ENCODE measurements at regions not wholly inside any gene's neighbourhood (a gene's known extent, or its start where the extent isn't known, plus 50 kb on each side); places are given as distances from the start of the nearest gene placed in this dataset.
"Not testable (repeated sequence)": the region's sequence is repeated elsewhere in the genome, so short reads cannot be mapped to it uniquely, and the experiment has no call there.

GRCh38 chr6:103720393-103720792, 1139.3 kb downstream of the HACE1 start:
- DNase-seq, result no peak

- DNase-seq, result no peak
Measured at GRCh38 chr6:103719545-103719944, 1140.2 kb downstream of the HACE1 start.

DNA sequence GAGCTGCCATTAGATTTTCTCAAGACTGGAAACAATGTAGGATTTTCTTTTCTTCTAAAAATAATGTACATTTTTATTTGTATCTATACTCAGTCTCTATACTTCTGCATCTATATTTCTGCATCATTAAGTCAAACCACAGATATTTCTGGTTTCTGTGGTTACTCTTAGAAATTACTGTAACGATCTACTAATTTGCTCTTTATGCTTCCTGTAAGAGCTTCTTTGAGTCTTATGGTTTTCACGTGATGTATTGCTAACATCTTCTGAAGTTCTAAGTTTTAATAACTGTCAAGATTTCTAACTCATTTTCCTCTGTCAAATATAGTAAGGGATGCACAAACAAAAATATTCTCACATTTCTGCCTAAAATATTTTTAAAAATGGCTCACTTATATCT, 1144.5 kb downstream of the HACE1 start:
- no peak for DNase-seq

- DNase-seq, result not testable (repeated sequence)
Measured at GRCh38 chr6:103709236-103709635, 1150.5 kb downstream of the HACE1 start.

GRCh38 chr6:103707596-103708325, 1152.0 kb downstream of the HACE1 start:
- no peak for DNase-seq

GRCh38 chr6:103699769-103700168, 1160.0 kb downstream of the HACE1 start:
- DNase-seq, result no peak

- no peak for DNase-seq
Measured at GRCh38 chr6:103687430-103687829, 1172.3 kb downstream of the HACE1 start.

DNA sequence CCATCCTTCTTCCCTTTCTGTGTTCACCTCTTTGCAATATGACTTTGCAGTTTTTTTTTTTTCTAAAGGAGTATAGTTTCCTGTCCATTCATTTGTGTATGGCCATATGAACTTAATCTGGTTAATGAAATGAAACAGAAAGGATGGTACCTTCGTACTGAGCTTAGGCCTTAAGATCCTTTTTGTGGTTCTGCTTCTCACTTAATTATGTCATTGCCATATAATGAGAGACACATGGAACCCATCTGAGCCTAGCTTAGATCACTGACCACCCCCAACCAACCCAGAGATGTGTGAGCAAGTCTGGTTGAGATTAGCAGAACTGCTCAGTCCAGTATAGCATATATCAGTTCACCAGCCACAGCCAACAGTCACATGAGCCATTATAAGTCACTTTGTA, 1179.6 kb downstream of the HACE1 start:
- no peak for DNase-seq

- DNase-seq, result no peak
Measured at GRCh38 chr6:103677290-103677689, 1182.4 kb downstream of the HACE1 start.

GRCh38 chr6:103675807-103676406, 1183.8 kb downstream of the HACE1 start:
- no peak for DNase-seq

DNA sequence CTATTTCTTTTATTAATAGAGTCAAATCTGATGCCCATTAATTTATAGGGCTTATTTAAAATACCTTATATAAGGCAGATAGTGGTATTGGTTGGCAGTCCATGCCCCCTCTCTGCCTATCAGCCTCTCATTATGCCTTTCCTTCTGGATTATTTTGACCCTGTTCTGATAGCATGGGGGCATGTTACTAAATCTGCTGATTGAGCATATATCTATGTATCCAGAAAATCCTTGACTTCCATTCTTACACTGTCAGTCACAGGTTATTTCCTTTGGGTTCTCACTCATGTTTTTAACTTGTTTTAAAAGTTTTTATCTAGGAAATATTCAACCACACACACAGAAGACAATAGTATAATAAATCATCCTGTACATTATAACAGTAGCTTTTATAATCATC, 1184.9 kb downstream of the HACE1 start:
- no peak for DNase-seq

- no peak for DNase-seq
Measured at GRCh38 chr6:103672169-103672568, 1187.5 kb downstream of the HACE1 start.

DNA sequence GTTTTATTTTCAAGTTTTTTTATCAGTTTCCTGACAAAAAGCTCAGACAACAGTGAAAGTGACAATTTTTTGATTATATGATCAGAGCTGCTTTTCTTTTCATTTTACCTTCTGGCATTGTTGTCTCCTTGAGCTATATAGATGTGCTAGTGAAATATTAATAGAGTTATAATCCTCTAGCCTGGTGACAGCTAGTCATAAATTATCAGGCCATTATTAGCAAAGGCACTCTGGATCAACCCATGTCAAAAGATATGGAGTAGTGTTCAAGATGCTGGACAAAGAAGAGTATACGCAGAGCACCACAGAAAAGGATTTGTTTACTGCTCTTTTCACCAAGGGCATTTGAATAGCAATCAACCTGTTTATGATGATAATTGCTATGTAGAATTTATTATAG, 1230.1 kb downstream of the HACE1 start:
- no peak for DNase-seq

- DNase-seq, result no peak
Measured at GRCh38 chr6:103617642-103618041, 1242.1 kb downstream of the HACE1 start.

DNA sequence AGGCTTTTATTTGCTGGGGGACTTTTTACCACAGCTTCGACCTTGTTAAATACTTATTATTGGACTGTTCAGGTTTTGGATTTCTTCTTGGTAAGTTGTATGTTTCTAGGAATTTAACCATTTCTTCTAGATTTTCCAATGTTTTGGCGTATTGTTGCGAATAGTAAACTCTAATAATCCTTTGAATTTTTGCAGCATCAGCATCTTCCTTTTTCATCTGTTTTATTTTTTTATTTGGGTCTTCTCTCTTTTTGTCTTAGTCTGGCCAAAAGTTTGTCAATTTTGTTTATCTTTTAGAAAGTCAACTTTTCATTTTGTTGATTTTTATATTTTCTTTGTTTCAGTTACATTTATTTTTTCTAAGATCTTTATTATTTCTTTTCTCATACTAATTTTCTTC, 1272.0 kb downstream of the HACE1 start:
- DNase-seq, result no peak

- DNase-seq, result no peak
Measured at GRCh38 chr6:103578115-103578514, 1281.6 kb downstream of the HACE1 start.

GRCh38 chr6:103570431-103570830, 1289.3 kb downstream of the HACE1 start:
- DNase-seq, result no peak

DNA sequence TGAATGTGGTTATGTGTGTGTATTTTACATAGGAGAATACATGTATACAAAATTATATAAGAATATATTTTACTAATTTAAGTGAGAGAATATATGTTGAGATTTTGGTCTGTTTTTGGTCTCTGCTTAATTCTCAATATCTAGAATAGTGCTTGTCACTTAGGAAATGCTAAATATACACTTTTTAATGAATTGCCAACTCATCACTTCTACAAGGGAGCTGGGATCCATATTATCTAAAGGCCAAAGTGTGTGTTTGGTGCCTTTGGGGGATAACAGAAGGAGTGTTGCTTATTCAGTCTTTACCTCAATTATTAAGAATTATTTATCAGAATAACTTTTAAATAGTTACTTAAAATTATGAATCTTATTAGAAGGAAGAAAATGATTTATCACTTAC, 1304.8 kb downstream of the HACE1 start:
- no peak for DNase-seq

GRCh38 chr6:103538381-103538780, 1321.3 kb downstream of the HACE1 start:
- DNase-seq, result no peak

- DNase-seq, result no peak
Measured at GRCh38 chr6:103534814-103535213, 1324.9 kb downstream of the HACE1 start.

DNA sequence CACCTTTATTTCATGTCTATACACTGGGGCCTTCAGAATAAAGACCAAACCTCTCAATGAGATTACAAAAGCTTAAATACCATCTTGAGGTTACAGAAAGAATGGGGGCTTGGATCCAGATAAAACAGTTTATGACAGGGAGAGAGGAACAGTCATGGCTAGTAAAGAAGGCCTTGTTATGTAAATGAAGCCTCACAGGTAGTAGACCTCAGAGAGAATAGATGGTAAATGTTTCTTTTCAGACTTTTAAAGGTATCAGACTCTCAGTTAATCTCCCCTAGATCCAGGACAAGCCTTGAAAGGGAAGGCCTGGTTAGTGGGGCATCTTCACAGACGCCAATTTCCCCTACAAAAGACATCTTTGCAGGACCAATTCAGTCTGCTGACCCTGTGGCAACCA, 1325.6 kb downstream of the HACE1 start:
- no peak for DNase-seq

DNA sequence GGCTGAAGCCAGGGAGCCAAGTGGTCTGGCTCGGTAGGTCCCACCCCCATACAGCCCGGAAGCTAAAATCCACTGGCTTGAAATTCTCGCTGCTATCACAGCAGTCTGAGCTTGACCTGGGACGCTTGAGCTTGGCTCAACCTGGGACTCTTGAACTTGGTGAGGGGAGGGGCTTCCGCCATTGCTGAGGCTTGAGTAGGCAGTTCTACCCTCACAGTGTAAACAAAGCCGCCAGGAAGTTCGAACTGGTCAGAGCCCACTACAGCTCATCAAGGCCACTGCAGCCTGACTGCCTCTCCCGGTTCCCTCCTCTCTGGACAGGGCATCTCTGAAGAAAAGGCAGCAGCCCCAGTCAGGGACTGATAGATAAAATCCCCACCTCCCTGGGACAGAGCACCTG, 1337.7 kb downstream of the HACE1 start:
- DNase-seq, result no peak

- DNase-seq, result no peak
Measured at GRCh38 chr6:103516336-103516735, 1343.4 kb downstream of the HACE1 start.

- DNase-seq, result no peak
Measured at GRCh38 chr6:103507052-103507451, 1352.7 kb downstream of the HACE1 start.

GRCh38 chr6:103505155-103505518, 1354.6 kb downstream of the HACE1 start:
- DNase-seq, result no peak

Measured in CD4-positive, alpha-beta T cell treated with Interleukin-17A for 1 hour (primary cell).